PC-9 (cell line): ENCODE measurements at regions not wholly inside any gene's neighbourhood (a gene's known extent, or its start where the extent isn't known, plus 50 kb on each side); places are given as distances from the start of the nearest gene placed in this dataset.
"Not testable (repeated sequence)": the region's sequence is repeated elsewhere in the genome, so short reads cannot be mapped to it uniquely, and the experiment has no call there.

ENCODE experiments used
- BruUV-seq: library from RNA; stranded (reverse); fragments of 400-500 nt; replicated peaks from 2 replicates; lab custom pipeline; 2021; lab: Mats Ljungman, UMichigan
- CTCF ChIA-PET: fragments of 300-600 bp; sonication (Branson Sonifier 250); formaldehyde crosslinking; loops from one replicate; lab custom pipeline; 2022; ENCODE audit warnings: antibody characterized with exemption; lab: Charles Lee
- POLR2A ChIA-PET: fragments of 300-600 bp; sonication (Branson Sonifier 250); formaldehyde crosslinking; loops from one replicate; lab custom pipeline; 2022; ENCODE audit warnings: antibody characterized with exemption; ENCODE audit not compliant: unreplicated experiment; lab: Charles Lee
- DNase-seq, 2 experiments: peaks; one replicate each; pipeline versions ENCODE4 v3.0.0 to v3.0.0-alpha.2; 2015 to 2022; ENCODE audit warnings: mixed read lengths in 1 of 2
- H2AFZ ChIP-seq: fragments of 200-600 bp; sonication (generic); 2 replicates; pipeline ENCODE4 v1.8.1; 2017; ENCODE audit warnings: antibody characterized with exemption
- H3F3A ChIP-seq: fragments of 200-600 bp; sonication (generic); 2 replicates; pipeline ENCODE4 v1.8.1; 2017; ENCODE audit warnings: antibody characterized with exemption, mild to moderate bottlenecking, low read depth; ENCODE audit not compliant: insufficient read depth
- H3K27ac ChIP-seq: fragments of 200-600 bp; sonication (generic); 2 replicates; pipeline ENCODE4 v1.6.1; 2016; ENCODE audit warnings: mixed run types
- H3K27me3 ChIP-seq: fragments of 200-600 bp; sonication (generic); 2 replicates; pipeline ENCODE4 v1.6.1; 2016; ENCODE audit warnings: low read depth, mixed run types; ENCODE audit not compliant: insufficient read depth
- H3K36me3 ChIP-seq: fragments of 200-600 bp; sonication (generic); 2 replicates; pipeline ENCODE4 v1.6.1; 2016; ENCODE audit warnings: low read depth, mixed run types
- H3K4me1 ChIP-seq: fragments of 200-600 bp; sonication (generic); replicated peaks from 2 replicates; pipeline ENCODE4 v1.6.1; 2016; ENCODE audit warnings: mixed run types; ENCODE audit not compliant: insufficient read depth
- H3K4me2 ChIP-seq: fragments of 200-600 bp; sonication (generic); 2 replicates; pipeline ENCODE4 v1.6.1; 2017; ENCODE audit warnings: mixed run types
- H3K4me3 ChIP-seq: fragments of 200-600 bp; sonication (generic); 2 replicates; pipeline ENCODE4 v1.6.1; 2016; ENCODE audit warnings: mixed run types
- H3K79me2 ChIP-seq: fragments of 200-600 bp; sonication (generic); 2 replicates; pipeline ENCODE4 v1.6.1; 2017; ENCODE audit warnings: low read depth, mixed run types
- H3K9me2 ChIP-seq: fragments of 200-600 bp; sonication (generic); 2 replicates; pipeline ENCODE4 v1.8.1; 2017; ENCODE audit warnings: mild to moderate bottlenecking; ENCODE audit not compliant: insufficient read depth
- H3K9me3 ChIP-seq: fragments of 200-600 bp; sonication (generic); 2 replicates; pipeline ENCODE4 v1.8.1; 2016; ENCODE audit warnings: low read depth; ENCODE audit not compliant: insufficient read depth
- H4K20me1 ChIP-seq: fragments of 200-600 bp; sonication (generic); 2 replicates; pipeline ENCODE4 v1.8.1; 2017; ENCODE audit not compliant: insufficient read depth
- CTCF ChIP-seq: fragments of 200-600 bp; sonication (generic); conservative IDR thresholded peaks from 2 replicates; pipeline ENCODE4 v1.6.1; 2017; ENCODE audit warnings: mixed run types, antibody characterized with exemption, mild to moderate bottlenecking, moderate library complexity
- EZH2 ChIP-seq: fragments of 200-600 bp; sonication (generic); IDR thresholded peaks from 2 replicates; pipeline ENCODE4 v1.8.0; 2017; ENCODE audit warnings: antibody characterized with exemption, low read depth
- intact Hi-C: fragments of 100-400 bp; cut with micrococcal nuclease; formaldehyde crosslinking; loops from one replicate; pipeline ENCODE4 v1.10.0; 2022; ENCODE audit not compliant: unreplicated experiment

- CTCF ChIA-PET, H4K20me1 ChIP-seq, H3K79me2 ChIP-seq, POLR2A ChIA-PET, H3K27ac ChIP-seq, BruUV-seq, H3K27me3 ChIP-seq, H3K4me3 ChIP-seq, H3K36me3 ChIP-seq, H2AFZ ChIP-seq, intact Hi-C loops, H3K4me2 ChIP-seq, H3K9me2 ChIP-seq, DNase-seq, H3K9me3 ChIP-seq, H3K4me1 ChIP-seq, H3F3A ChIP-seq: not testable (repeated sequence)
Observed at GRCh38 chr11:49384371-49384770, 176.0 kb upstream of the FOLH1 start.

- no TSS peak for BruUV-seq
- Histone ChIP-seq H3K4me1 (no peaks in the 10 kb centered on the region), H4K20me1 (no peaks in the 10 kb centered on the region), H3K4me2 (no peak overlapping the region), H3K79me2 (no peaks in the 10 kb centered on the region), H3K9me3 (no peaks in the 10 kb centered on the region), H3K27ac (no peak overlapping the region), H3K9me2 (no peaks in the 10 kb centered on the region), H3K27me3 (0 out of 2 replicates have a peak, but pooled peaks cover 5% of the 10 kb centered on the region), H3K36me3 (no peaks in the 10 kb centered on the region), H3K4me3 (no peak overlapping the region), H3F3A (no peaks in the 10 kb centered on the region), H2AFZ (no peak overlapping the region)
- TF ChIP-seq EZH2: no peak
- TF ChIP-seq CTCF: no peak
- ChIA-PET POLR2A (no interaction called here), CTCF (no interaction called here)
- intact Hi-C loops: no loop called here
- no peak for DNase-seq
Observed at GRCh38 chr11:49377978-49378377, 169.6 kb upstream of the FOLH1 start.

- H3K79me2 ChIP-seq, POLR2A ChIA-PET, H3K4me2 ChIP-seq, CTCF ChIA-PET, H3K9me2 ChIP-seq, H3K4me3 ChIP-seq, H3K36me3 ChIP-seq, H4K20me1 ChIP-seq, BruUV-seq, H3K9me3 ChIP-seq, H2AFZ ChIP-seq, intact Hi-C loops, H3K27ac ChIP-seq, DNase-seq, H3K4me1 ChIP-seq, H3F3A ChIP-seq: not testable (repeated sequence)
- H3K27me3 ChIP-seq: peaks cover 13% of the 10 kb centered on the region; the same call in 1 of the 2 replicates
Observed at GRCh38 chr11:49373866-49374265, 165.5 kb upstream of the FOLH1 start.

- intact Hi-C loops, H3K27ac ChIP-seq, H3K4me2 ChIP-seq, H3K9me2 ChIP-seq, POLR2A ChIA-PET, H3K36me3 ChIP-seq, H3K79me2 ChIP-seq, DNase-seq, H3K9me3 ChIP-seq, H4K20me1 ChIP-seq, BruUV-seq, H3K4me3 ChIP-seq, CTCF ChIA-PET, H3K4me1 ChIP-seq, H2AFZ ChIP-seq, H3F3A ChIP-seq: not testable (repeated sequence)
- peaks cover 16% of the 10 kb centered on the region; the same call in 1 of the 2 replicates for H3K27me3 ChIP-seq
Observed at GRCh38 chr11:49373385-49373784, 165.0 kb upstream of the FOLH1 start.

GRCh38 chr11:49372137-49372536 is 163.7 kb upstream of the FOLH1 start:
- H3K9me3 ChIP-seq, H3K79me2 ChIP-seq, BruUV-seq, intact Hi-C loops, POLR2A ChIA-PET, H3K36me3 ChIP-seq, H3K9me2 ChIP-seq, H3K4me1 ChIP-seq, H3K27ac ChIP-seq, DNase-seq, H3F3A ChIP-seq, H2AFZ ChIP-seq, H3K4me2 ChIP-seq, H3K4me3 ChIP-seq, H4K20me1 ChIP-seq, CTCF ChIA-PET: not testable (repeated sequence)
- peaks cover 11% of the 10 kb centered on the region; the same call in 1 of the 2 replicates for H3K27me3 ChIP-seq
- peak; percentile 40; the same call in 1 of the 2 replicates for TF ChIP-seq CTCF

GRCh38 chr11:49368556-49368955 is 160.2 kb upstream of the FOLH1 start:
- H3F3A ChIP-seq, H3K27ac ChIP-seq, H3K4me1 ChIP-seq, H3K4me3 ChIP-seq, H4K20me1 ChIP-seq, H3K9me2 ChIP-seq, CTCF ChIA-PET, BruUV-seq, POLR2A ChIA-PET, H2AFZ ChIP-seq, DNase-seq, H3K79me2 ChIP-seq, H3K9me3 ChIP-seq, H3K36me3 ChIP-seq, intact Hi-C loops, H3K4me2 ChIP-seq: not testable (repeated sequence)
- H3K27me3 ChIP-seq: peaks cover 11% of the 10 kb centered on the region; the same call in 1 of the 2 replicates
